K562 (cell line): ENCODE measurements at regions not wholly inside any gene's neighbourhood (a gene's known extent, or its start where the extent isn't known, plus 50 kb on each side); places are given as distances from the start of the nearest gene placed in this dataset.

ENCODE experiments used
- ATAC-seq: fragments of 200-7000 bp; cut with Tn5 transposase; 3 replicates; pipeline ENCODE4 v1.9.1; 2020; ENCODE audit warnings: moderate library complexity
- BruUV-seq: library from RNA; stranded (reverse); fragments of 400-500 nt; replicated peaks from 2 replicates; lab custom pipeline; 2021; lab: Mats Ljungman, UMichigan
- CTCF ChIA-PET: fragments of 300-600 bp; formaldehyde crosslinking; extraction: SDS; loops from one replicate; lab custom pipeline; 2021; ENCODE audit warnings: low intra/inter-chr PET ratio; lab: Yijun Ruan, JAX
- POLR2A ChIA-PET: fragments of 300-600, 350-650 bp; sonication (Branson Sonifier 250); formaldehyde crosslinking; extraction: SDS; loops from one replicate; lab custom pipeline; 2021; ENCODE audit warnings: antibody characterized with exemption, inconsistent platforms; lab: Yijun Ruan, JAX
- DNase-seq, 4 experiments: peaks; one replicate each; pipeline versions ENCODE4 v3.0.0 to v3.0.0-alpha.2; 2011 to 2018; ENCODE audit warnings: low spot score in 3 of 4, mixed read lengths in 3 of 4; ENCODE audit errors: extremely low read depth in 1 of 4
- FAIRE-seq: peaks from 2 replicates; lab custom pipeline; 2011; peaks lifted over from hg19 to GRCh38; lab: Jason Lieb, UNC
- H2AFZ ChIP-seq: 2 replicates; pipeline ENCODE4 v1.6.0; 2011; ENCODE audit warnings: low read depth, low read length, control low read depth, inconsistent platforms
- H3K27ac ChIP-seq: fragments of 200-600 bp; 3 replicates; pipeline ENCODE4 v1.8.0; 2011; ENCODE audit warnings: low read depth, mild to moderate bottlenecking, control low read depth, inconsistent platforms, low read length, moderate library complexity, mixed read lengths; ENCODE audit errors: extremely low read depth
- H3K27me3 ChIP-seq, 2 experiments: fragments of 300-600 bp in 1 of 2; 2 replicates in 1 of 2; 3 replicates in 1 of 2; pipeline versions ENCODE4 v1.6.0 to v1.8.0; 2011; ENCODE audit warnings: inconsistent platforms in 2 of 2, low read length in 2 of 2, mild to moderate bottlenecking in 1 of 2, mixed read lengths in 1 of 2, moderate library complexity in 1 of 2; ENCODE audit not compliant: control insufficient read depth in 2 of 2, insufficient read depth in 2 of 2
- H3K36me3 ChIP-seq: fragments of 300-600 bp; 3 replicates; pipeline ENCODE4 v1.8.0; 2011; ENCODE audit warnings: mild to moderate bottlenecking, low read length, inconsistent platforms; ENCODE audit not compliant: control insufficient read depth, insufficient read depth
- H3K4me1 ChIP-seq, 2 experiments: fragments of 200-600 bp in 1 of 2; replicated peaks in 1 of 2; 2 replicates in 1 of 2; 3 replicates in 1 of 2; pipeline versions ENCODE4 v1.5.1 to v1.8.0; 2011; ENCODE audit warnings: inconsistent platforms in 2 of 2, low read length in 2 of 2, mild to moderate bottlenecking in 1 of 2, mixed read lengths in 1 of 2, moderate library complexity in 1 of 2; ENCODE audit not compliant: control insufficient read depth in 2 of 2, insufficient read depth in 2 of 2
- H3K4me2 ChIP-seq: 2 replicates; pipeline ENCODE4 v1.6.1; 2011; ENCODE audit warnings: low read length, control low read depth, inconsistent platforms, mixed read lengths; ENCODE audit not compliant: insufficient read depth
- H3K4me3 ChIP-seq: fragments of 200-600 bp; sonication (generic), shearing (Covaris generic); 2 replicates; pipeline ENCODE4 v1.5.1; 2016; ENCODE audit warnings: control low read depth, inconsistent platforms
- H3K79me2 ChIP-seq: fragments of 200-600 bp; 3 replicates; pipeline ENCODE4 v1.8.0; 2011; ENCODE audit warnings: low read length, inconsistent platforms; ENCODE audit not compliant: control insufficient read depth, insufficient read depth
- H3K9ac ChIP-seq, 2 experiments: 2 replicates each; pipeline versions ENCODE4 v1.6.0 to v1.6.1; 2011; ENCODE audit warnings: low read depth in 2 of 2, low read length in 2 of 2, control low read depth in 1 of 2, inconsistent platforms in 1 of 2, mild to moderate bottlenecking in 1 of 2, mixed read lengths in 1 of 2; ENCODE audit not compliant: insufficient read depth in 1 of 2
- H3K9me1 ChIP-seq: one replicate; pipeline ENCODE4 v1.6.0; 2011; ENCODE audit warnings: inconsistent platforms, mild to moderate bottlenecking, low read length, moderate library complexity; ENCODE audit not compliant: control insufficient read depth, insufficient read depth
- H3K9me3 ChIP-seq: replicated peaks from 2 replicates; pipeline ENCODE4 v1.5.1; 2011; ENCODE audit warnings: low read depth, low read length, inconsistent platforms; ENCODE audit not compliant: control insufficient read depth, insufficient read depth
- H4K20me1 ChIP-seq: replicated peaks from 2 replicates; pipeline ENCODE4 v1.6.1; 2011; ENCODE audit warnings: low read length, inconsistent platforms, mixed read lengths; ENCODE audit not compliant: control insufficient read depth, insufficient read depth
- BCL6 ChIP-seq: fragments of 250-450 bp; sonication (Bioruptor Pico); IDR thresholded peaks from 2 replicates; pipeline ENCODE4 v1.4.0; 2020
- CXXC5 ChIP-seq: fragments of 250-450 bp; sonication (Bioruptor Pico); IDR thresholded peaks from 2 replicates; pipeline ENCODE4 v1.8.0; 2022; ENCODE audit warnings: inconsistent platforms, mild to moderate bottlenecking, moderate library complexity
- HCFC1 ChIP-seq: IDR thresholded peaks from 2 replicates; pipeline ENCODE4 v1.6.1; 2012; ENCODE audit warnings: low read depth, low read length, improper control_type of control experiment
- HDAC8 ChIP-seq: fragments of 450-650 bp; IDR thresholded peaks from 2 replicates; pipeline ENCODE4 v1.6.1; 2016; ENCODE audit warnings: mild to moderate bottlenecking, missing genetic modification characterization, moderate library complexity, missing compliant biosample characterization
- MAX ChIP-seq: sonication (generic); formaldehyde crosslinking; IDR thresholded peaks from 2 replicates; pipeline ENCODE4 v1.9.0; 2022; ENCODE audit warnings: mild to moderate bottlenecking, missing genetic modification reagents
- PHB2 ChIP-seq: fragments of 450-650 bp; IDR thresholded peaks from 2 replicates; pipeline ENCODE4 v1.6.1; 2017; ENCODE audit warnings: low read depth
- POLR3A ChIP-seq: IDR thresholded peaks from 2 replicates; pipeline ENCODE4 v1.6.1; 2011; ENCODE audit warnings: borderline replicate concordance, mild to moderate bottlenecking, moderate library complexity; ENCODE audit not compliant: insufficient read length, insufficient read depth; ENCODE audit errors: extremely low read depth
- RBM39 ChIP-seq: fragments of 200-400 bp; formaldehyde crosslinking; optimal IDR thresholded peaks from 2 replicates; pipeline ENCODE3; 2018; ENCODE audit warnings: low read depth, low read length
- STAT5B ChIP-seq: fragments of 250-450 bp; sonication (Bioruptor Pico); IDR thresholded peaks from 2 replicates; pipeline ENCODE4 v1.8.0; 2021; ENCODE audit warnings: mild to moderate bottlenecking, inconsistent platforms
- TRIM28 ChIP-seq: fragments of 450-650 bp; IDR thresholded peaks from 2 replicates; pipeline ENCODE4 v1.6.1; 2017
- ZBTB34 ChIP-seq: fragments of 250-450 bp; sonication (Bioruptor Pico); IDR thresholded peaks from 2 replicates; pipeline ENCODE4 v1.8.0; 2021; ENCODE audit warnings: mild to moderate bottlenecking, moderate library complexity
- ZFPM2 ChIP-seq: fragments of 250-450 bp; sonication (Bioruptor Pico); IDR thresholded peaks from 2 replicates; pipeline ENCODE4 v1.5.1; 2022; ENCODE audit warnings: mild to moderate bottlenecking
- ZKSCAN1 ChIP-seq: fragments of 150-350 bp; IDR thresholded peaks from 2 replicates; pipeline ENCODE4 v1.6.1; 2016; ENCODE audit warnings: low read depth, low read length
- ZNF589 ChIP-seq: fragments of 200-800 bp; sonication (Bioruptor generic); IDR thresholded peaks from 2 replicates; pipeline ENCODE4 v1.6.1; 2016; ENCODE audit warnings: low read depth, missing genetic modification characterization, missing compliant biosample characterization
- WGBS: fragments of 100-300 bp; shearing (Covaris generic); methylation state at CpG from one replicate; pipeline ENCODE4 v1.1.6; 2016; ENCODE audit warnings: low coverage, mixed read lengths; ENCODE audit not compliant: insufficient coverage; ENCODE audit errors: missing lambda C conversion rate; 5-methylcytosine and 5-hydroxymethylcytosine counted together
- in situ Hi-C: fragments of 300-500 bp; cut with MboI; formaldehyde crosslinking; loops from 4 replicates; pipeline ENCODE4 v1.15.0; 2018; ENCODE audit warnings: inconsistent platforms, mixed read lengths
- intact Hi-C: fragments of 100-400 bp; cut with micrococcal nuclease; formaldehyde crosslinking; loops from 2 replicates; pipeline ENCODE4 v1.14.2; 2022

GRCh38 chr14:55929136-55929535, 189.1 kb upstream of the PELI2 start:
- BruUV-seq, result no TSS peak
- Histone ChIP-seq H3K4me2 (no peak overlapping the region), H3K9ac (no peak overlapping the region), H3K36me3 (no peaks in the 10 kb centered on the region), H3K27ac (no peak overlapping the region), H3K9me1 (no peaks in the 10 kb centered on the region), H3K79me2 (no peaks in the 10 kb centered on the region), H3K9me3 (no peaks in the 10 kb centered on the region), H4K20me1 (no peaks in the 10 kb centered on the region), H3K27me3 (no peaks in the 10 kb centered on the region), H3K4me3 (no peak overlapping the region), H3K4me1 (no peaks in the 10 kb centered on the region; a peak in 1 of 5 replicates), H2AFZ (no peak overlapping the region)
- in situ Hi-C loops (no loop called here), intact Hi-C loops (no loop called here)
- ChIA-PET CTCF (no interaction called here), POLR2A (no interaction called here)
- TF ChIP-seq PHB2 (no peak), HDAC8 (tag) (no peak), HCFC1 (peak; percentile 62)
- DNase-seq, result no peak
- no peak for ATAC-seq
- 0% methylated on average over 4 of the region's 4 CpGs for WGBS
- FAIRE-seq, result no peak

- WGBS, result 0% methylated on average over 5 of the region's 5 CpGs
- H3K27me3 ChIP-seq, result no peaks in the 10 kb centered on the region
- no peak overlapping the region for H3K4me3 ChIP-seq
- H3K9ac ChIP-seq, result no peak overlapping the region
- FAIRE-seq (no peak), ATAC-seq (no peak), DNase-seq (no peak)
- H3K4me1 ChIP-seq, result no peaks in the 10 kb centered on the region; a peak in 1 of 5 replicates
- no peaks in the 10 kb centered on the region for H3K36me3 ChIP-seq
- H3K9me1 ChIP-seq, result no peaks in the 10 kb centered on the region
- H2AFZ ChIP-seq, result no peak overlapping the region
- H4K20me1 ChIP-seq, result no peaks in the 10 kb centered on the region
- intact Hi-C loops, result no loop called here
- H3K4me2 ChIP-seq, result no peak overlapping the region
- ChIA-PET CTCF (no interaction called here), POLR2A (no interaction called here)
- in situ Hi-C loops, result no loop called here
- no peaks in the 10 kb centered on the region for H3K9me3 ChIP-seq
- H3K27ac ChIP-seq, result no peak overlapping the region
- no peaks in the 10 kb centered on the region for H3K79me2 ChIP-seq
- BruUV-seq, result no TSS peak
- TF ChIP-seq BCL6 (no peak), CXXC5 (no peak), ZFPM2 (CRISPR knock-in tag) (no peak), MAX (no peak), STAT5B (CRISPR knock-in tag) (no peak), ZBTB34 (no peak), RBM39 (no peak), TRIM28 (no peak), POLR3A (no peak), ZKSCAN1 (no peak), ZNF589 (no peak)
Measured at GRCh38 chr14:55930016-55930784, 188.0 kb upstream of the PELI2 start.
